ENCODE measurements at regions not wholly inside any gene's neighbourhood (a gene's known extent, or its start where the extent isn't known, plus 50 kb on each side); places are given as distances from the start of the nearest gene placed in this dataset.
"Not testable (repeated sequence)": the region's sequence is repeated elsewhere in the genome, so short reads cannot be mapped to it uniquely, and the experiment has no call there.

GRCh38 chr2:87446313-87446696 is 301.6 kb upstream of the PLGLB2 start:
- not testable (repeated sequence) for H3K27ac ChIP-seq

- not testable (repeated sequence) for H3K27ac ChIP-seq
Observed at GRCh38 chr2:87449462-87449980, 298.4 kb upstream of the PLGLB2 start.

- not testable (repeated sequence) for H3K27ac ChIP-seq
Observed at GRCh38 chr2:87452193-87452592, 295.7 kb upstream of the PLGLB2 start.

GRCh38 chr2:87452861-87453260 is 295.0 kb upstream of the PLGLB2 start:
- not testable (repeated sequence) for H3K27ac ChIP-seq

GRCh38 chr2:87453965-87454364 is 293.9 kb upstream of the PLGLB2 start:
- H3K27ac ChIP-seq = not testable (repeated sequence)

GRCh38 chr2:87454421-87454820 is 293.5 kb upstream of the PLGLB2 start:
- not testable (repeated sequence) for H3K27ac ChIP-seq

- not testable (repeated sequence) for H3K27ac ChIP-seq
Observed at GRCh38 chr2:87455209-87455853, 292.6 kb upstream of the PLGLB2 start.

- not testable (repeated sequence) for H3K27ac ChIP-seq
Observed at GRCh38 chr2:87455854-87456249, 292.0 kb upstream of the PLGLB2 start.

GRCh38 chr2:87456477-87457128 is 291.3 kb upstream of the PLGLB2 start:
- H3K27ac ChIP-seq = not testable (repeated sequence)

GRCh38 chr2:87457129-87457499 is 290.8 kb upstream of the PLGLB2 start:
- not testable (repeated sequence) for H3K27ac ChIP-seq

GRCh38 chr2:87458938-87459337 is 288.9 kb upstream of the PLGLB2 start:
- not testable (repeated sequence) for H3K27ac ChIP-seq

GRCh38 chr2:87460104-87460503 is 287.8 kb upstream of the PLGLB2 start:
- H3K27ac ChIP-seq = not testable (repeated sequence)

- not testable (repeated sequence) for H3K27ac ChIP-seq
Observed at GRCh38 chr2:87460662-87461061, 287.2 kb upstream of the PLGLB2 start.

- not testable (repeated sequence) for H3K27ac ChIP-seq
Observed at GRCh38 chr2:87461671-87462070, 286.2 kb upstream of the PLGLB2 start.

GRCh38 chr2:87464219-87464618 is 283.7 kb upstream of the PLGLB2 start:
- H3K27ac ChIP-seq = not testable (repeated sequence)

- not testable (repeated sequence) for H3K27ac ChIP-seq
Observed at GRCh38 chr2:87465730-87466129, 282.2 kb upstream of the PLGLB2 start.

GRCh38 chr2:87466591-87467120 is 281.2 kb upstream of the PLGLB2 start:
- H3K27ac ChIP-seq = not testable (repeated sequence)

- not testable (repeated sequence) for H3K27ac ChIP-seq
Observed at GRCh38 chr2:87468429-87468981, 279.4 kb upstream of the PLGLB2 start.

- not testable (repeated sequence) for H3K27ac ChIP-seq
Observed at GRCh38 chr2:87469180-87470151, 278.4 kb upstream of the PLGLB2 start.

GRCh38 chr2:87470381-87471380 is 277.2 kb upstream of the PLGLB2 start:
- not testable (repeated sequence) for H3K27ac ChIP-seq

- H3K27ac ChIP-seq = not testable (repeated sequence)
Observed at GRCh38 chr2:87471478-87471877, 276.4 kb upstream of the PLGLB2 start.
